Duodenal mucosa (tissue), 2 donors: ENCODE measurements at regions not wholly inside any gene's neighbourhood (a gene's known extent, or its start where the extent isn't known, plus 50 kb on each side); places are given as distances from the start of the nearest gene placed in this dataset.
"Not testable (repeated sequence)": the region's sequence is repeated elsewhere in the genome, so short reads cannot be mapped to it uniquely, and the experiment has no call there.

Experiments
- H3K27ac ChIP-seq: one replicate; pipeline ENCODE4 v1.7.0; 2013; ENCODE audit warnings: low read depth, low read length
- H3K27me3 ChIP-seq, 2 donors: one replicate each; pipeline ENCODE4 v1.7.0; 2013; ENCODE audit warnings: low read length in 2 of 2, control low read depth in 1 of 2; ENCODE audit not compliant: insufficient read depth in 2 of 2, control insufficient read depth in 1 of 2
- H3K36me3 ChIP-seq, 2 donors: one replicate each; pipeline ENCODE4 v1.7.0; 2013; ENCODE audit warnings: low read length in 2 of 2, control low read depth in 1 of 2; ENCODE audit not compliant: insufficient read depth in 2 of 2, control insufficient read depth in 1 of 2
- H3K4me1 ChIP-seq, 2 donors: one replicate each; pipeline ENCODE4 v1.7.0; 2013; ENCODE audit warnings: low read length in 2 of 2, control low read depth in 1 of 2; ENCODE audit not compliant: insufficient read depth in 2 of 2, control insufficient read depth in 1 of 2
- H3K4me3 ChIP-seq, 2 donors: one replicate each; pipeline ENCODE4 v1.7.0; 2013; ENCODE audit warnings: low read length in 2 of 2, low read depth in 1 of 2
- H3K9ac ChIP-seq, 2 donors: one replicate each; pipeline ENCODE4 v1.7.0; 2013; ENCODE audit warnings: low read length in 2 of 2, low read depth in 1 of 2
- H3K9me3 ChIP-seq, 2 donors: one replicate each; pipeline ENCODE4 v1.7.0; 2013; ENCODE audit warnings: low read length in 2 of 2, control low read depth in 1 of 2; ENCODE audit not compliant: control insufficient read depth in 1 of 2

- Histone ChIP-seq H3K27me3 (no peaks in the 10 kb centered on the region), H3K36me3 (no peaks in the 10 kb centered on the region), H3K4me3 (no peak overlapping the region), H3K4me1 (no peaks in the 10 kb centered on the region), H3K9me3 (no peaks in the 10 kb centered on the region), H3K27ac (no peak overlapping the region), H3K9ac (no peak overlapping the region)
Observed at GRCh38 chr2:88396209-88396608, 56.3 kb downstream of the FOXI3 start.

GRCh38 chr2:88377641-88377991, 74.9 kb downstream of the FOXI3 start:
- Histone ChIP-seq H3K27ac (no peak overlapping the region), H3K4me1 (no peaks in the 10 kb centered on the region), H3K9ac (no peak overlapping the region), H3K4me3 (no peak overlapping the region), H3K27me3 (peaks cover 0 to 2% of the 10 kb centered on the region in 2 donors), H3K36me3 (no peaks in the 10 kb centered on the region), H3K9me3 (no peaks in the 10 kb centered on the region)

GRCh38 chr2:88372042-88372441, 80.5 kb downstream of the FOXI3 start:
- Histone ChIP-seq H3K36me3 (no peaks in the 10 kb centered on the region), H3K9me3 (no peaks in the 10 kb centered on the region), H3K27me3 (no peaks in the 10 kb centered on the region)

DNA sequence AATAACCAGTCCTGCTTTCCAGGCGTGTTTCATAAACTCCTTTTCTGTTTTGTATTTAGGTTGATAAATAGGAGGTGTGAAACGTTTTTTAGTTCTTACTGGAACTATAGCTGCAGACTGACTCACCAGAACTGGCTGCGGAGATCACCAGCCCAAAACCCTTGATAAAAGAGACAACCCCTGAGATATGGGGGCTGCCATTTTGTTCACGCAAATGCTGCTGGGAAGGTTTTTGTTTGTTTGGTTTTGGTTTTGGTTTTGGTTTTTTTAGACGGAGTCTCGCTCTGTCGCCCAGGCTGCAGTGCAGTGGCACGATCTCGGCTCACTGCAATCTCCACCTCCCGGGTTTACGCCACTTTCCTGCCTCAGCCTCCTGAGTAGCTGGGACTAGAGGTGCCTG, 87.1 kb downstream of the FOXI3 start:
- H3K27ac ChIP-seq, H3K27me3 ChIP-seq, H3K9ac ChIP-seq, H3K36me3 ChIP-seq, H3K9me3 ChIP-seq, H3K4me1 ChIP-seq, H3K4me3 ChIP-seq: not testable (repeated sequence)

More at GRCh38 chr2:88372042-88372441, 80.5 kb downstream of the FOXI3 start:
- no peak overlapping the region for H3K27ac ChIP-seq
- H3K4me3 ChIP-seq: no peak overlapping the region
- H3K4me1 ChIP-seq: no peaks in the 10 kb centered on the region
- H3K9ac ChIP-seq: no peak overlapping the region

- Histone ChIP-seq H3K27ac (no peak overlapping the region), H3K27me3 (peaks cover 0 to 8% of the 10 kb centered on the region in 2 donors), H3K4me3 (no peak overlapping the region), H3K9me3 (no peaks in the 10 kb centered on the region), H3K9ac (no peak overlapping the region), H3K4me1 (no peaks in the 10 kb centered on the region), H3K36me3 (no peaks in the 10 kb centered on the region)
Observed at GRCh38 chr2:88355486-88355885, 97.0 kb downstream of the FOXI3 start.

- Histone ChIP-seq H3K4me3 (no peak overlapping the region), H3K9me3 (no peaks in the 10 kb centered on the region), H3K4me1 (no peaks in the 10 kb centered on the region), H3K27me3 (peaks cover 6 to 13% of the 10 kb centered on the region in 2 donors), H3K27ac (no peak overlapping the region), H3K9ac (no peak overlapping the region), H3K36me3 (no peaks in the 10 kb centered on the region)
Observed at GRCh38 chr2:88351249-88351601, 101.3 kb downstream of the FOXI3 start.

DNA sequence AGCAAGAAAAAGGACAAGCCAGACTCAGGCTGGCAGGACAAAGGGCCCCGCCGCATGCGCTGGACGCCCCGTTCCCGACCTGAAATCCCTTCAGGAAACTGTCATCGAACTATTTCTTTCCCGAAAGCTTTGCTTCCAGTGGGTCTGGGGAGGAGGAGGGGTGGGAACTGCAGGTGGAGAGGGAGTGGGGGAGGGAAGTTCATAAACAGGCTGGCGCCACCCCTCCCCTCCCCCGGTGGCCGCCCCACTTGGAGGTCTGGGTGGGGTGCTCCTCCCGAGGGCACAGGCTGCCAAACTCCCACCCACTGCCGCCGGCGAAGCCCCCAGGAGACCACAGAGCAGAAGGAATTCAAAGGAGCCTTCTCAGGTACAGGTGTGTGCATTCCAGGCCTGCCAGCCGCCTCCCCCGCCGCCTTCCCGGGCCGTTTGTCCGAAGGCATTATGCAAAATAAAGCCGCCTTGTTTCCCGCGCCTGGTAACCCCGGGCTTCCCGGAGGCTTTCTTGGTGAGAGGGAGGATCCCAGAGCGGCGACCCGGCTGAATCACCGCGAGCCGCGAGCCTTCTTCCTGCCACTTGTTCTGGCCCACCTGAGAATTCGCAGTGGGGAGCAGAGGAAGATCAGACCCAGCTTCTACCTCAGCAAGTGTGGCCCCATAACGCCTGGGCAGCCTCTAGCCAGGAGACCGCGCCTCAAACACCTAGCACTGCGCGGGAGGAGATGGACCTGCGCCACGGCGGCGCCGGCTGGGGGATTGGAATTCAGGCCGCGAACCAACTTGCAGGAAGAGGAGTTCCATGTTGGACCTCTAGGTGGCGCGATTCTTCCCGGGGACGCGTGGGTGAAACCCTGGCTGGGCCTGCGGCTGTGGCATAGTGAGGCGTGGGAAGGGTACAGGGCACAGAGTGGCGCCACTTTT, 101.9 kb downstream of the FOXI3 start:
- no peaks in the 10 kb centered on the region for H3K9me3 ChIP-seq
- no peaks in the 10 kb centered on the region for H3K4me1 ChIP-seq
- H3K36me3 ChIP-seq: no peaks in the 10 kb centered on the region
- peak overlapping the region; percentile 60 to 64 for H3K4me3 ChIP-seq
- no peak overlapping the region for H3K9ac ChIP-seq
- peaks cover 6 to 13% of the 10 kb centered on the region in 2 donors for H3K27me3 ChIP-seq
- H3K27ac ChIP-seq: no peak overlapping the region

DNA sequence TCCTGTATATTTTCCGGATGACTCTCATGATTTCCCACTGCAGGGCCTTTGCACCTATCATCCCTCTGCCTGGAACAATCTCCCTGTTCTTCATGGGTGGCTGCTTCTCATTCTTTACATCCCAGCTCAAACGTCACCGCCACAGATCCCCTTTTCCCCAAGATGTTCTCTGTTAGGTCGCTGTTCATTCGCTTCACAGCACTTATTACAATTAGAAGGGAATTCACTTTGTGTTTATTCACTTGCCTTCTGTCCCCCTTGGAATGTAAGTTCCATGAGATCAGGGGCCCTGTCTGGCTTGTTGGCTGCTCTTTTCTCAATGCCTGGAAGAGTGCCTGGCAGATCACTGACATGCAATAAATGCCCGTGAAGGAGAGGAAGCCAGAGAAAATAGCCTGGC, 106.7 kb downstream of the FOXI3 start:
- H3K36me3 ChIP-seq: no peaks in the 10 kb centered on the region
- no peaks in the 10 kb centered on the region for H3K9me3 ChIP-seq
- H3K4me1 ChIP-seq: peaks cover 0 to 4% of the 10 kb centered on the region in 2 donors
- H3K9ac ChIP-seq: no peak overlapping the region
- H3K27me3 ChIP-seq: peaks cover 6% of the 10 kb centered on the region in 2 donors
- H3K27ac ChIP-seq: no peak overlapping the region
- H3K4me3 ChIP-seq: no peak overlapping the region

- H3K36me3 ChIP-seq: no peaks in the 10 kb centered on the region
- no peak overlapping the region for H3K9ac ChIP-seq
- peaks cover 0 to 4% of the 10 kb centered on the region in 2 donors for H3K4me1 ChIP-seq
- no peaks in the 10 kb centered on the region for H3K27me3 ChIP-seq
- no peak overlapping the region for H3K4me3 ChIP-seq
- H3K27ac ChIP-seq: no peak overlapping the region
- H3K9me3 ChIP-seq: no peaks in the 10 kb centered on the region
Observed at GRCh38 chr2:88342749-88343148, 109.7 kb downstream of the FOXI3 start.

DNA sequence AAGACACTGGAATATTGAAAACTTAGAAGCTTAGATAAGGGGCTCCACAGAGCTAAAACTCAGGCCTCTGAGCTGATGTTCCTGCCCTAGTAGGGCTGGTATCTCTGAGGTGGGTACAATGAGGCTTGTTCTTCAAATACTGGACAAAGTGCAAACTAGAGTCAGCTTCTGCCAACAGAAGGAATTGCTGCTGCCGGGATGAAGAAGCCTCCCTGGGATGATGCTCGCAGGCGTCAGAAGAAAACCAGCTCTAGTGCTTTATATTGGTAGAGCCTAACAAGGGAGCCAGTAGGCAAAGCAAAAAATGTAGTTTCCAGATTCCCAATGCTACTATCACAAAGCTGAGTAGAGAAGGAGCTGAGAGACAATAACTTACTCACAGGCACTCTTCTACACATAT, 118.1 kb downstream of the FOXI3 start:
- no peak overlapping the region for H3K4me3 ChIP-seq
- H3K4me1 ChIP-seq: no peaks in the 10 kb centered on the region
- no peak overlapping the region for H3K27ac ChIP-seq
- H3K9ac ChIP-seq: no peak overlapping the region
- no peaks in the 10 kb centered on the region for H3K27me3 ChIP-seq
- no peaks in the 10 kb centered on the region for H3K36me3 ChIP-seq
- H3K9me3 ChIP-seq: no peaks in the 10 kb centered on the region
